ENCODE measurements at regions not wholly inside any gene's neighbourhood (a gene's known extent, or its start where the extent isn't known, plus 50 kb on each side); places are given as distances from the start of the nearest gene placed in this dataset.

- H3K4me3 ChIP-seq (ENCODE audit: low read depth, low read length) = no peak overlapping the region
Measured at GRCh38 chr5:106171708-106172107, 1499.0 kb downstream of the EFNA5 start.

DNA sequence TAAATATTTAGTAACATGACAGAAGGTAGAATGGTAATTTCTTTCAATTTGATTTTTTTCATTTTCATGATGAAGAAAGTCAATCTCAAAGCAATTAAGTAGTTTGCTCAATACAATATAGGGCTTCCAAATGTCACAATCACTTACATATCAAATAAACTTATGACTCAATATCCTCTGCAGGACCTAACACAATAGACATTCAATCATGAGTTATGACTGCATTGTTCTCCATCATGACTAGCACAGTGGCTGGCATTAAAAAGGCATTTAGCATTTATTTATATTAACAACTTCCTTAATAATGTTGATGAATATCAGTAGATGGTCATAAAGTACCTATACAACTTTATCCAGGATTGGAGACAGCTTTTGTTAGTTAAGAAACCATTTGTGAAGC lies 1499.6 kb downstream of the EFNA5 start:
- H3K4me3 ChIP-seq (ENCODE audit: low read depth, low read length) = no peak overlapping the region

- no peak overlapping the region for H3K4me3 ChIP-seq (ENCODE audit: low read depth, low read length)
Measured at GRCh38 chr5:106167766-106168165, 1503.0 kb downstream of the EFNA5 start.

GRCh38 chr5:106163233-106163632 lies 1507.5 kb downstream of the EFNA5 start:
- H3K4me3 ChIP-seq (ENCODE audit: low read depth, low read length) = no peak overlapping the region

DNA sequence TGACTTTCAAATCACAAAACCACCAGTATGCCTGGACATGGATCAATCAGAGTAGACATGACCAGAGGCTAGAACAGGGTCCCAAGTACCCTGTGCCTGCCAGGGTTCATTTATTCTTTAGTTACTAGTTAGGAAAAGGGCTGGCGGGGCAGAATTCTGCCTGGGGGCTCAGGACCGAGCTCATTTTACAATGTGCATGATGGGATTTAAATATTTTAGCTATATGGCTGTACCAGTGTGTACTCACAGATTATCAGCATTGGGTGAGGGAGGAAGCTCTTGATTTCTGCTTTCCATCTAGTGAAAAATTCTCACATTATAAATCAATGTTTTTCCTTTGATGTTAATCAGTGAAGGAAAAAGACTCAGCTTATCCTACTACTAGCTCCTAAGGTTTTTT lies 1511.1 kb downstream of the EFNA5 start:
- H3K4me3 ChIP-seq (ENCODE audit: low read depth, low read length) = no peak overlapping the region

GRCh38 chr5:106154280-106154716 lies 1516.4 kb downstream of the EFNA5 start:
- H3K4me3 ChIP-seq (ENCODE audit: low read depth, low read length) = no peak overlapping the region

DNA sequence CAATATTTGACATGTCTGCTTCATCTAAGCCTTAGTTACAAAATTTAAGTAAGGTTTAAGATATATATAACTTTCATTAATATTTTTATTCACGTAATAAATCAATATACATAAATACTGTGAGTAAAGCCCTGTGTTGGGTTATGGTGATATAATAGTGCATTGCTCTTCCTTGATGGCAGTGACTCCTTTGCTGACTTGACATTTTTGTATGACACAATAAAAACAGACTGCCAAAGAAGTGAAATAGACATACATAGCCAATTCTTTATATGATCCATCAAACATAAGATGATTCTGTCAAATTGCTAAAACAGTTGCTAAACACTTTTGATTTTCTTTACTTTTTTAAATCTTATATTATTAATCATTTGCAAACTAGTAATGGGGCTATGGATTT lies 1518.2 kb downstream of the EFNA5 start:
- H3K4me3 ChIP-seq (ENCODE audit: low read depth, low read length) = no peak overlapping the region

DNA sequence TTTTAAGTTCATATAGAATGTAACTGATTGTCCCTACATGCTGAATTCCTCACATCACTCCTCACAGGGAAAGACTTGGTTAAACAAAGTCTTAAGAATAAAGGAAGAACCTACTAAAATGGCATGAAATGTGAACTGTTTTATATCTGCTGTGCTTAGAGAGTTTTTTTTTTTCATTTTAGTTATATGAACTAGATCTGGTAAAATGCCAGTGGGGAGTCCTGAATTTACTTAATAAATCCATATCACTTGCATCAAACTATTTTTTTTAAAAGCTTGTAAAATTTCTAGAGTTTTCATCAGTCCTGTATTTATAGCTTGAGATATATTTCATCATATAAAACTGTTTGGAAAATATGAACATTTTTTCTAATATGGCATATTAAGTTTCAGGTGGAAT lies 1528.6 kb downstream of the EFNA5 start:
- H3K4me3 ChIP-seq (ENCODE audit: low read depth, low read length) = no peak overlapping the region

- H3K4me3 ChIP-seq (ENCODE audit: low read depth, low read length) = no peak overlapping the region
Measured at GRCh38 chr5:106140101-106140500, 1530.6 kb downstream of the EFNA5 start.

GRCh38 chr5:106136061-106136460 lies 1534.7 kb downstream of the EFNA5 start:
- no peak overlapping the region for H3K4me3 ChIP-seq (ENCODE audit: low read depth, low read length)

DNA sequence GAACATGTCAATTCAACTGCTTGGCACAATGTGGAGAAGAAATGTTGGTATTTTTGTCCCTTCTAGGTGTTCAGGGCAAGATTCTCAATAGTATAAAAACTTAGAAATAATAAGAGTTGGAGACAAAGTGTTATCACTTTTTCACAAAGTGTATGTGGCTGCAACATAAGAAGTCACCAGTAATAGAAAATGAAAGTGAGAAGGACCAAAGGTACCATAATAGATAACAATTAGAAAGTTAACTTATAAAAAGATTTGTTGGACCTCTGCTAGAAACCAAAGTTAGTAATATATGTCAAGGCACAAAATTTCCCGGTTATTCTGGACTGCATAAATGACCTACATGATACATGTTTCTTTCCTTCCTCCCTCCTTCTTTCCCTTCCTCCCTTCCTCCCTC lies 1535.3 kb downstream of the EFNA5 start:
- no peak overlapping the region for H3K4me3 ChIP-seq (ENCODE audit: low read depth, low read length)

GRCh38 chr5:106134549-106134948 lies 1536.2 kb downstream of the EFNA5 start:
- H3K4me3 ChIP-seq (ENCODE audit: low read depth, low read length) = no peak overlapping the region

DNA sequence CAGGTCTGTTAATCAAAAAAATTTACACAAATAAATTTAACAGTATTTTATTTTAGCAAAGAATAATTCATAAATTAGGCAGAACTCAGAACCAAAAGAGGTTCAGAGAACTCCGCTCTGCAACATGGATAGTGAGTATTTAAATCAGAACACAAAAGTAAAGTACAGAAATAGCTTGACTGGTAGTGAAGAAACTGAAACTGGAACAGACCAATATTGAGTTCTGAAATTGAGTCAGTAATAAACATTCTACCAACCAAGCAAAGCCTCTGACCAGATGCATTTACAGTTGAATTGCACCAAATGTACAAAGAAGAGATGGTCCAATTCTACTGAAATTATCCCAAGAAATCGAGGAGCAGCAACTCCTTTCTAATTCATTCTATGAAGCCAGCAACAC lies 1542.8 kb downstream of the EFNA5 start:
- no peak overlapping the region for H3K4me3 ChIP-seq (ENCODE audit: low read depth, low read length)

DNA sequence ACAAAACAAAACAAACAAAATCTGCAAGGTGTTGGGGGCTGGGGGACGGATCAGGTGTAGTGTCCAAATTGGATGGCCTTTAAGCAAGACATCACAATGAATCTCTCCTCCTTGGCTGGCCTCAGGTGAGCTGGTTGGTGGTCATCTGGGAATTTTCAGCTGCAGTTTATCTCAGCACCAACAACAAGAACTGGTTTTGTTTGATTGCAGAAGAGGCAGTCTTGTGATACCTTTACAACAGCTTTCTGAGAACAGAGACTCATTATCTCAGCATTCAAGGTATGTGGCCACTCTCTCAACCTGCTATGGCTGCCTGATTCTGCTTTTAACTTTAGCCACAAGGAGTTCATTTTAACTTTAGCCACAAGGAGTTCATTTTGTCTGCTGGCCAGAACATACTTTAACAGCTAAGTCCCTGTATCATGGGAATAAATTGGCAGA lies 1543.4 kb downstream of the EFNA5 start:
- H3K4me3 ChIP-seq (ENCODE audit: low read depth, low read length) = no peak overlapping the region

DNA sequence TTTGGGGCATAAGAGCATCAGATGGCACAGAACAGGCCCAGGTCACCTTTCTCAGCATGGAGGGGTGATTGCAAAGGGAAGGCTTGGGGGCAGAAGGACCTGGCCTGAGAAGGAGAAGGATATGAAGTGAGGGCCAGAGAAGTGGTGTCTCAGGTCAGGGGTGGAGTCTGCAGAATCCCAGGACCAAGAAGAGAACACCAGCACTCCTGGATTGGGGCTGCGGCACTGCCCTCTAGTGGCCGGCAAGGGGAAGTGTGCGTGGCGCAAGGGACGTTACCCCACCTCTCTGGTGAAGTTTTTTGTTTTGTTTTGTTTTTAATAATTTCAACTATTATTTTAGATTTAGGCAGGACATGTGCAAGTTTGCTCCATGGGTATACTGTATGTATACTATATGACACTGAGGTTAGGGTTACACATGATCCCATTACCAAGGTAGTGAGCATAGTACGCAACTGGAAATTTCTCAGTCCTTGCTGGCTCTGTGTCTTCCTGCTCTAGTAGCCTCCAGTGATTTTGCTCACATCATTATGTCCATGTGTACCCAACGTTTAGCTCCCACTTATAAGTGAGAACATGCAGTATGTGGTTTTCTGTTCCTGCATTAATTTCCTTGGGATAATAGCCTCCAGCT lies 1548.6 kb downstream of the EFNA5 start:
- no peak overlapping the region for H3K4me3 ChIP-seq (ENCODE audit: low read depth, low read length)

DNA sequence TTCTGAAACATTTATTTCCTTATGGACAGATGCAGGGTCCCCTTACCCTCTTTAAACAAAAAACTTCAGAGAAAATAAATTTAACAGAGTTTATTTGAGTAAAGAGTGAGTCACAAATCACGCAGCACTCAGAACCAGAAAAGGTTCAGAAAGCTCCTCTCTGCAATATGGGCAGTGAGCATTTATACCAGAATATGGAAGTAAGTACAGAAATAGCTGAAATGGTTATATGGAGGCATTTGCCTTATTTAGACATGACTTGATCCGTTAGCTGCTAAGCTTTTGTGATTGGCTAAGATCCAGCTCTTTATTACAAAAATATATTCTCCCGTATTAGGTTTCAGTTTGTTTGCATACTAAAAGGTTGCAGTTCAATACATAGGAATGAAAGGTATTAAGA lies 1554.1 kb downstream of the EFNA5 start:
- H3K4me3 ChIP-seq (ENCODE audit: low read depth, low read length) = no peak overlapping the region

GRCh38 chr5:106113922-106114321 lies 1556.8 kb downstream of the EFNA5 start:
- no peak overlapping the region for H3K4me3 ChIP-seq (ENCODE audit: low read depth, low read length)

DNA sequence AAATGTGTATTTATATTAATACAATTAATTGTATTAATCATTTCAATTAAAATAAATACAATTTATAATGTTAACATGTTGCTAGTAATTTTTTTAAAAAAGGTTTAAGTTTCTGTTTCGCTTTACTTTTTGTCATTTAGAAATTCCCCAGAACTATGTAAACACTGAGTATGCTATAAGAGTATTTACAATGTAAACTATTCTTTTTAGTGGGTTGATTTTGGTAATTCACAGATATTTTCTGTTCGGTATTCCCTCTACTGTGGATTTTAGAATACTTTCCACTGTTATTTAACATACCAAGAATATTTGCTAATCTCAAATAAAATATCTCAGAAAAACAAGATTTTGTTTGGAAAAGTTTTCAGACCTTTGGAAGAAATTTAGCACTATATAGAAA lies 1564.4 kb downstream of the EFNA5 start:
- H3K4me3 ChIP-seq (ENCODE audit: low read depth, low read length) = no peak overlapping the region

- H3K4me3 ChIP-seq (ENCODE audit: low read depth, low read length) = no peak overlapping the region
Measured at GRCh38 chr5:106097340-106097739, 1573.4 kb downstream of the EFNA5 start.

GRCh38 chr5:106094839-106095238 lies 1575.9 kb downstream of the EFNA5 start:
- H3K4me3 ChIP-seq (ENCODE audit: low read depth, low read length) = no peak overlapping the region

DNA sequence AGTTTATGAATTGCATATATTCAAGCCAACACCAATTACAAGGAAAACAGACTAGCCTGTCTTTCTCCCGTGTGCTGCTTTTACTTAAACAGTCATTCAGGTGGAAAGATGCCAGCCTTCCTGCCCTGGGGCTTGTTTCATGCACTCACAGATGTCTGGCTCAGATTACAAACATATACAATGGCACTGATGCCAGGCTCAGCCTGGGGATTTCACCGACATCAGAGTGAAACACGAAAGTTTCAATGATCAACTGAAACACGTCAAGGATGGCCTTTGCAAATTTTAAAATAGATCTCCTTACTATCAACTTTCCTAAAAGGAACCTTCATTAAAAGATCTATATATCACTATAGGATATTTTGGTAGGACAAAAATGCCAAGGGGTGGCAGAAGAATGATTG lies 1576.5 kb downstream of the EFNA5 start:
- no peak overlapping the region for H3K4me3 ChIP-seq (ENCODE audit: low read depth, low read length)

DNA sequence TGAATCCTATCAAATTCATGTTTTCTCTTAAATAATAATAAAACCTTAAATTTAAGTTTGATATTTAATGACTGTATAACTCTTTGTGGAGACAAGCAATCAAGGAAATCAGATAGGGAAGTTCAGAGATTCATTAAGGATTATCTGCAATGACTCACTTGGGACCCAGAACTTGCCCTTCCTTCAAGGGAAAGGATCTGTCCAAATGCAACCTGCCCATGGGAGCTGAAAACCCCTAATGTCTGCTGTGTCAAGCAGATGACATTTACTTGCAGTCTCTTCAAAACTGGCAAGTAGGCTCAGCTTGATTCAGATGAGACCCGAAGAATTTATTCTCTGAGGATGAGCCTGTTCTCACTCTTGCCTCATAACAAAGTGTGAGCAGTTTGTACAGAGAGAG lies 1577.6 kb downstream of the EFNA5 start:
- H3K4me3 ChIP-seq (ENCODE audit: low read depth, low read length) = no peak overlapping the region

- H3K4me3 ChIP-seq (ENCODE audit: low read depth, low read length) = no peak overlapping the region
Measured at GRCh38 chr5:106092455-106092854, 1578.3 kb downstream of the EFNA5 start.
